ENCODE measurements at regions not wholly inside any gene's neighbourhood (a gene's known extent, or its start where the extent isn't known, plus 50 kb on each side); places are given as distances from the start of the nearest gene placed in this dataset.
"Not testable (repeated sequence)": the region's sequence is repeated elsewhere in the genome, so short reads cannot be mapped to it uniquely, and the experiment has no call there.

GRCh38 chr7:152508701-152509100, 72.9 kb upstream of the KMT2C start:
- no peak overlapping the region for H3K27ac ChIP-seq
- no peaks in the 10 kb centered on the region for H3K9me3 ChIP-seq
- H3K9ac ChIP-seq: no peak overlapping the region
- H3K4me1 ChIP-seq: 0 out of 2 replicates have a peak, but pooled peaks cover 6% of the 10 kb centered on the region
- H4K20me1 ChIP-seq: no peaks in the 10 kb centered on the region
- H3K27me3 ChIP-seq: no peaks in the 10 kb centered on the region
- H3K4me2 ChIP-seq: no peak overlapping the region
- no peak for TF ChIP-seq Cebpa-rat (IDR thresholded peaks at IDR 0.05)
- H3K36me3 ChIP-seq: no peaks in the 10 kb centered on the region
- no peak overlapping the region for H3K4me3 ChIP-seq

- Histone ChIP-seq H3K27ac (no peak overlapping the region), H3K27me3 (no peaks in the 10 kb centered on the region), H3K36me3 (no peaks in the 10 kb centered on the region), H3K9me3 (no peaks in the 10 kb centered on the region), H3K9ac (no peak overlapping the region), H3K4me2 (no peak overlapping the region), H3K4me3 (no peak overlapping the region), H4K20me1 (no peaks in the 10 kb centered on the region), H3K4me1 (no peaks in the 10 kb centered on the region)
- no peak for TF ChIP-seq Cebpa-rat (IDR thresholded peaks at IDR 0.05)
Observed at GRCh38 chr7:152505606-152506005, 69.8 kb upstream of the KMT2C start.

GRCh38 chr7:152504816-152505215, 69.0 kb upstream of the KMT2C start:
- Histone ChIP-seq H3K4me3 (no peak overlapping the region), H3K9me3 (no peaks in the 10 kb centered on the region), H3K4me2 (no peak overlapping the region), H3K27me3 (no peaks in the 10 kb centered on the region), H3K9ac (no peak overlapping the region), H3K27ac (no peak overlapping the region), H4K20me1 (no peaks in the 10 kb centered on the region), H3K4me1 (no peaks in the 10 kb centered on the region), H3K36me3 (no peaks in the 10 kb centered on the region)
- TF ChIP-seq Cebpa-rat (IDR thresholded peaks at IDR 0.05): no peak

- Histone ChIP-seq H3K4me2 (no peak overlapping the region), H3K9me3 (no peaks in the 10 kb centered on the region), H3K4me3 (no peak overlapping the region), H3K36me3 (no peaks in the 10 kb centered on the region), H3K27ac (no peak overlapping the region), H3K4me1 (no peaks in the 10 kb centered on the region), H3K9ac (no peak overlapping the region), H3K27me3 (no peaks in the 10 kb centered on the region), H4K20me1 (no peaks in the 10 kb centered on the region)
- no peak for TF ChIP-seq Cebpa-rat (IDR thresholded peaks at IDR 0.05)
Observed at GRCh38 chr7:152504367-152504766, 68.6 kb upstream of the KMT2C start.

GRCh38 chr7:152502813-152503790, 67.3 kb upstream of the KMT2C start:
- TF ChIP-seq Cebpa-rat (IDR thresholded peaks at IDR 0.05): no peak
- H3K4me3 ChIP-seq: no peak overlapping the region

GRCh38 chr7:152501506-152501905, 65.7 kb upstream of the KMT2C start:
- Histone ChIP-seq H3K9ac (no peak overlapping the region), H3K4me1 (no peaks in the 10 kb centered on the region), H3K9me3 (no peaks in the 10 kb centered on the region), H4K20me1 (no peaks in the 10 kb centered on the region), H3K4me2 (no peak overlapping the region), H3K27ac (no peak overlapping the region), H3K36me3 (no peaks in the 10 kb centered on the region), H3K27me3 (no peaks in the 10 kb centered on the region), H3K4me3 (no peak overlapping the region)
- TF ChIP-seq Cebpa-rat (IDR thresholded peaks at IDR 0.05): no peak

More at GRCh38 chr7:152502813-152503790, 67.3 kb upstream of the KMT2C start:
- Histone ChIP-seq H3K9me3 (no peaks in the 10 kb centered on the region), H3K4me2 (no peak overlapping the region), H3K27ac (no peak overlapping the region), H3K27me3 (no peaks in the 10 kb centered on the region), H3K4me1 (no peaks in the 10 kb centered on the region), H3K9ac (no peak overlapping the region), H4K20me1 (no peaks in the 10 kb centered on the region), H3K36me3 (no peaks in the 10 kb centered on the region)

- H3K36me3 ChIP-seq, H3K4me2 ChIP-seq, H3K4me3 ChIP-seq, H3K4me1 ChIP-seq, H3K27ac ChIP-seq, H3K9ac ChIP-seq, H4K20me1 ChIP-seq, H3K27me3 ChIP-seq, H3K9me3 ChIP-seq: not testable (repeated sequence)
Observed at GRCh38 chr7:152499969-152500368, 64.2 kb upstream of the KMT2C start.

- Histone ChIP-seq H3K9ac (no peak overlapping the region), H4K20me1 (no peaks in the 10 kb centered on the region), H3K4me2 (no peak overlapping the region), H3K36me3 (no peaks in the 10 kb centered on the region), H3K4me1 (no peaks in the 10 kb centered on the region), H3K9me3 (no peaks in the 10 kb centered on the region), H3K27ac (no peak overlapping the region), H3K4me3 (no peak overlapping the region), H3K27me3 (no peaks in the 10 kb centered on the region)
- no peak for TF ChIP-seq Cebpa-rat (IDR thresholded peaks at IDR 0.05)
Observed at GRCh38 chr7:152495867-152496266, 60.1 kb upstream of the KMT2C start.

- no peaks in the 10 kb centered on the region for H3K4me1 ChIP-seq
- TF ChIP-seq Cebpa-rat (IDR thresholded peaks at IDR 0.05): no peak
- H3K36me3 ChIP-seq: no peaks in the 10 kb centered on the region
- no peaks in the 10 kb centered on the region for H3K27me3 ChIP-seq
- no peak overlapping the region for H3K4me3 ChIP-seq
- no peak overlapping the region for H3K27ac ChIP-seq
- no peak overlapping the region for H3K9ac ChIP-seq
- no peak overlapping the region for H3K4me2 ChIP-seq
- H4K20me1 ChIP-seq: no peaks in the 10 kb centered on the region
- H3K9me3 ChIP-seq: no peaks in the 10 kb centered on the region
Observed at GRCh38 chr7:152492952-152493351, 57.1 kb upstream of the KMT2C start.

- no peaks in the 10 kb centered on the region for H3K4me1 ChIP-seq
- no peaks in the 10 kb centered on the region for H4K20me1 ChIP-seq
- no peak overlapping the region for H3K9ac ChIP-seq
- no peak overlapping the region for H3K27ac ChIP-seq
- no peak for TF ChIP-seq Cebpa-rat (IDR thresholded peaks at IDR 0.05)
- H3K4me3 ChIP-seq: no peak overlapping the region
- H3K27me3 ChIP-seq: no peaks in the 10 kb centered on the region
- no peaks in the 10 kb centered on the region for H3K36me3 ChIP-seq
- no peak overlapping the region for H3K4me2 ChIP-seq
- H3K9me3 ChIP-seq: no peaks in the 10 kb centered on the region
Observed at GRCh38 chr7:152489044-152489443, 53.2 kb upstream of the KMT2C start.

Measured in BLaER1 (cell line).